ENCODE measurements at regions not wholly inside any gene's neighbourhood (a gene's known extent, or its start where the extent isn't known, plus 50 kb on each side); places are given as distances from the start of the nearest gene placed in this dataset.

- intact Hi-C loops (cut with micrococcal nuclease; ENCODE audit: unreplicated experiment): no loop called here
- TF ChIP-seq GPBP1L1 (CRISPR knock-in tag; IDR thresholded peaks at IDR 0.05) (no peak), TMF1 (CRISPR knock-in tag; IDR thresholded peaks at IDR 0.05; ENCODE audit: low read depth) (no peak), MAF1 (CRISPR knock-in tag; IDR thresholded peaks at IDR 0.05; ENCODE audit: borderline replicate concordance) (no peak), ZNF782 (CRISPR knock-in tag; IDR thresholded peaks at IDR 0.05; ENCODE audit: borderline replicate concordance) (no peak), ZNF7 (CRISPR knock-in tag; IDR thresholded peaks at IDR 0.05) (no peak), ZNF160 (CRISPR knock-in tag; IDR thresholded peaks at IDR 0.05) (no peak), TCF12 (IDR thresholded peaks at IDR 0.05) (no peak), TCF12 (CRISPR knock-in tag; IDR thresholded peaks at IDR 0.05) (no peak), NR2F2 (IDR thresholded peaks at IDR 0.05; ENCODE audit: borderline replicate concordance, low read depth) (no peak), PAF1 (CRISPR knock-in tag; IDR thresholded peaks at IDR 0.05) (no peak), NFE2 (CRISPR knock-in tag; IDR thresholded peaks at IDR 0.05) (no peak), SMAD9 (CRISPR knock-in tag; IDR thresholded peaks at IDR 0.05) (no peak), PAXIP1 (CRISPR knock-in tag; conservative IDR thresholded peaks at IDR 0.05) (no peak), STAT5B (CRISPR knock-in tag; IDR thresholded peaks at IDR 0.05) (no peak), SYNCRIP (IDR thresholded peaks at IDR 0.05; ENCODE audit: insufficient read depth, low read depth, low read length) (no peak), POLR2G (IDR thresholded peaks at IDR 0.05; ENCODE audit: low read depth, low read length) (no peak), GABPA (IDR thresholded peaks at IDR 0.05; ENCODE audit: low read depth, low read length) (no peak), GABPA (CRISPR knock-in tag; IDR thresholded peaks at IDR 0.05; ENCODE audit: low read depth) (no peak), EED (CRISPR knock-in tag; IDR thresholded peaks at IDR 0.05) (no peak)
- ATAC-seq (no peak), DNase-seq (ENCODE audit: low spot score) (no peak), FAIRE-seq (no peak)
- no peak overlapping the region for H3K27ac ChIP-seq (ENCODE audit: extremely low read length, insufficient read depth, low read length)
- CTCF ChIA-PET (ENCODE audit: low intra/inter-chr PET ratio, low total read pairs): no interaction called here
- H3K4me2 ChIP-seq (ENCODE audit: low read depth, low read length): no peak overlapping the region
- H4K20me1 ChIP-seq (ENCODE audit: insufficient read depth, low read length): no peaks in the 10 kb centered on the region
- in situ Hi-C loops (cut with HindIII; ENCODE audit: extremely low pct_ligation_motif_present, low pct_unique_long_range_greater_than_20kb): no loop called here
- no peaks in the 10 kb centered on the region for H3K79me2 ChIP-seq (ENCODE audit: insufficient read depth, low read length)
- H3K4me3 ChIP-seq (replicated peaks in 1 of 3; ENCODE audit: insufficient read depth in 1 of 3, low read depth in 2 of 3, low read length in 3 of 3): no peak overlapping the region
- H3K27me3 ChIP-seq (ENCODE audit: control insufficient read depth in 1 of 2, insufficient read depth in 2 of 2, low read length in 2 of 2): peaks cover 0 to 2% of the 10 kb centered on the region in 2 experiments; a peak in 1 of 5 replicates
- no peaks in the 10 kb centered on the region for H3K4me1 ChIP-seq (ENCODE audit: insufficient read depth, low read length)
- POLR2A ChIA-PET: no interaction called here
- H2AFZ ChIP-seq (ENCODE audit: low read length): no peak overlapping the region
- H3K9ac ChIP-seq (ENCODE audit: insufficient read depth, low read depth, low read length): no peak overlapping the region
- no TSS peak for BruUV-seq (replicated peaks)
- 5% methylated on average over 1 of the region's 1 CpG for WGBS (ENCODE audit: low lambda C conversion rate)
- H3K36me3 ChIP-seq (replicated peaks in 1 of 2; ENCODE audit: control insufficient read depth in 1 of 2, insufficient read depth in 2 of 2, low read length in 2 of 2): no peaks in the 10 kb centered on the region
- H3K9me3 ChIP-seq (ENCODE audit: low read length): no peaks in the 10 kb centered on the region
Observed at GRCh38 chr2:219973136-219973535, 345.7 kb downstream of the SLC4A3 start.
